DOHH2 (cell line): ENCODE measurements at regions not wholly inside any gene's neighbourhood (a gene's known extent, or its start where the extent isn't known, plus 50 kb on each side); places are given as distances from the start of the nearest gene placed in this dataset.

Experiments used
- EZH2phosphoT487 ChIP-seq: fragments of 200-600 bp; sonication (generic); IDR thresholded peaks from 2 replicates; pipeline ENCODE4 v1.6.1; 2017; ENCODE audit warnings: borderline replicate concordance, mild to moderate bottlenecking, antibody characterized with exemption, low read length, moderate library complexity, mixed read lengths
- TF ChIP-seq, protein P1 (sequence below): fragments of 200-600 bp; sonication (generic); IDR thresholded peaks from one replicate; pipeline ENCODE4 v1.5.1; 2014; ENCODE audit warnings: antibody characterized with exemption, mild to moderate bottlenecking, low read depth, low read length; ENCODE audit not compliant: poor library complexity, severe bottlenecking

DNA sequence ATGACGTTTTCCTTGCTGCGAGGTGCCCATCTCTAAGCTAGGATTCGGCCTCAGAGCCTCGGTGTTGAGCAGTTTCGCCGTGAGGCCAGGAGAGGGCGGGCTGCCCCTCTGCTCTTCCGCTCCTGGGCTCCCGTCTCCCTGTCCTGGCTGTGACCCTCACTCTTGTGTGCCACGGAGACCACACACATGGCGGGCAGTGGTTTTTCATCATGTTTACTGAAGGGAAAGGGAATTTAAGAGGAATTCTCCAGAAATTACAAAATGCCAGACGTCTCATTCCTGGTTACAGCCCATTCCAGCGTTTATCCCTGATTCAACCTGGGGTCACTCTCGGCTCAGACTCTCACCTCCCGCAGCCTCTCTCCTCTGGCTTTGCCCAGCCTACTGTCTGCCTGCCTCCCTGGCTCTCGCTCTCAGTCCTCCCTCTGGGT, 96.8 kb upstream of the ELAC2 start:
- TF ChIP-seq, protein P1, sequence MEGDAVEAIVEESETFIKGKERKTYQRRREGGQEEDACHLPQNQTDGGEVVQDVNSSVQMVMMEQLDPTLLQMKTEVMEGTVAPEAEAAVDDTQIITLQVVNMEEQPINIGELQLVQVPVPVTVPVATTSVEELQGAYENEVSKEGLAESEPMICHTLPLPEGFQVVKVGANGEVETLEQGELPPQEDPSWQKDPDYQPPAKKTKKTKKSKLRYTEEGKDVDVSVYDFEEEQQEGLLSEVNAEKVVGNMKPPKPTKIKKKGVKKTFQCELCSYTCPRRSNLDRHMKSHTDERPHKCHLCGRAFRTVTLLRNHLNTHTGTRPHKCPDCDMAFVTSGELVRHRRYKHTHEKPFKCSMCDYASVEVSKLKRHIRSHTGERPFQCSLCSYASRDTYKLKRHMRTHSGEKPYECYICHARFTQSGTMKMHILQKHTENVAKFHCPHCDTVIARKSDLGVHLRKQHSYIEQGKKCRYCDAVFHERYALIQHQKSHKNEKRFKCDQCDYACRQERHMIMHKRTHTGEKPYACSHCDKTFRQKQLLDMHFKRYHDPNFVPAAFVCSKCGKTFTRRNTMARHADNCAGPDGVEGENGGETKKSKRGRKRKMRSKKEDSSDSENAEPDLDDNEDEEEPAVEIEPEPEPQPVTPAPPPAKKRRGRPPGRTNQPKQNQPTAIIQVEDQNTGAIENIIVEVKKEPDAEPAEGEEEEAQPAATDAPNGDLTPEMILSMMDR = peak; percentile 67
- no peak for TF ChIP-seq EZH2phosphoT487
